K562 (cell line): ENCODE measurements at regions not wholly inside any gene's neighbourhood (a gene's known extent, or its start where the extent isn't known, plus 50 kb on each side); places are given as distances from the start of the nearest gene placed in this dataset.

ENCODE experiments used
- ATAC-seq: fragments of 200-7000 bp; cut with Tn5 transposase; 3 replicates; pipeline ENCODE4 v1.9.1; 2020; ENCODE audit warnings: moderate library complexity
- BruUV-seq: library from RNA; stranded (reverse); fragments of 400-500 nt; replicated peaks from 2 replicates; lab custom pipeline; 2021; lab: Mats Ljungman, UMichigan
- CTCF ChIA-PET: fragments of 300-600 bp; formaldehyde crosslinking; extraction: SDS; loops from one replicate; lab custom pipeline; 2021; ENCODE audit warnings: low intra/inter-chr PET ratio; lab: Yijun Ruan, JAX
- POLR2A ChIA-PET: fragments of 300-600, 350-650 bp; sonication (Branson Sonifier 250); formaldehyde crosslinking; extraction: SDS; loops from one replicate; lab custom pipeline; 2021; ENCODE audit warnings: antibody characterized with exemption, inconsistent platforms; lab: Yijun Ruan, JAX
- DNase-seq, 4 experiments: peaks; one replicate each; pipeline versions ENCODE4 v3.0.0 to v3.0.0-alpha.2; 2011 to 2018; ENCODE audit warnings: low spot score in 3 of 4, mixed read lengths in 3 of 4; ENCODE audit errors: extremely low read depth in 1 of 4
- FAIRE-seq: peaks from 2 replicates; lab custom pipeline; 2011; peaks lifted over from hg19 to GRCh38; lab: Jason Lieb, UNC
- H2AFZ ChIP-seq: 2 replicates; pipeline ENCODE4 v1.6.0; 2011; ENCODE audit warnings: low read depth, low read length, control low read depth, inconsistent platforms
- H3K27ac ChIP-seq: fragments of 200-600 bp; 3 replicates; pipeline ENCODE4 v1.8.0; 2011; ENCODE audit warnings: low read depth, mild to moderate bottlenecking, control low read depth, inconsistent platforms, low read length, moderate library complexity, mixed read lengths; ENCODE audit errors: extremely low read depth
- H3K27me3 ChIP-seq, 2 experiments: fragments of 300-600 bp in 1 of 2; 2 replicates in 1 of 2; 3 replicates in 1 of 2; pipeline versions ENCODE4 v1.6.0 to v1.8.0; 2011; ENCODE audit warnings: inconsistent platforms in 2 of 2, low read length in 2 of 2, mild to moderate bottlenecking in 1 of 2, mixed read lengths in 1 of 2, moderate library complexity in 1 of 2; ENCODE audit not compliant: control insufficient read depth in 2 of 2, insufficient read depth in 2 of 2
- H3K36me3 ChIP-seq: fragments of 300-600 bp; 3 replicates; pipeline ENCODE4 v1.8.0; 2011; ENCODE audit warnings: mild to moderate bottlenecking, low read length, inconsistent platforms; ENCODE audit not compliant: control insufficient read depth, insufficient read depth
- H3K4me1 ChIP-seq, 2 experiments: fragments of 200-600 bp in 1 of 2; replicated peaks in 1 of 2; 2 replicates in 1 of 2; 3 replicates in 1 of 2; pipeline versions ENCODE4 v1.5.1 to v1.8.0; 2011; ENCODE audit warnings: inconsistent platforms in 2 of 2, low read length in 2 of 2, mild to moderate bottlenecking in 1 of 2, mixed read lengths in 1 of 2, moderate library complexity in 1 of 2; ENCODE audit not compliant: control insufficient read depth in 2 of 2, insufficient read depth in 2 of 2
- H3K4me2 ChIP-seq: 2 replicates; pipeline ENCODE4 v1.6.1; 2011; ENCODE audit warnings: low read length, control low read depth, inconsistent platforms, mixed read lengths; ENCODE audit not compliant: insufficient read depth
- H3K4me3 ChIP-seq: fragments of 200-600 bp; sonication (generic), shearing (Covaris generic); 2 replicates; pipeline ENCODE4 v1.5.1; 2016; ENCODE audit warnings: control low read depth, inconsistent platforms
- H3K79me2 ChIP-seq: fragments of 200-600 bp; 3 replicates; pipeline ENCODE4 v1.8.0; 2011; ENCODE audit warnings: low read length, inconsistent platforms; ENCODE audit not compliant: control insufficient read depth, insufficient read depth
- H3K9ac ChIP-seq, 2 experiments: 2 replicates each; pipeline versions ENCODE4 v1.6.0 to v1.6.1; 2011; ENCODE audit warnings: low read depth in 2 of 2, low read length in 2 of 2, control low read depth in 1 of 2, inconsistent platforms in 1 of 2, mild to moderate bottlenecking in 1 of 2, mixed read lengths in 1 of 2; ENCODE audit not compliant: insufficient read depth in 1 of 2
- H3K9me1 ChIP-seq: one replicate; pipeline ENCODE4 v1.6.0; 2011; ENCODE audit warnings: inconsistent platforms, mild to moderate bottlenecking, low read length, moderate library complexity; ENCODE audit not compliant: control insufficient read depth, insufficient read depth
- H3K9me3 ChIP-seq: replicated peaks from 2 replicates; pipeline ENCODE4 v1.5.1; 2011; ENCODE audit warnings: low read depth, low read length, inconsistent platforms; ENCODE audit not compliant: control insufficient read depth, insufficient read depth
- H4K20me1 ChIP-seq: replicated peaks from 2 replicates; pipeline ENCODE4 v1.6.1; 2011; ENCODE audit warnings: low read length, inconsistent platforms, mixed read lengths; ENCODE audit not compliant: control insufficient read depth, insufficient read depth
- BACH1 ChIP-seq: fragments of 200-800 bp; sonication (Bioruptor generic); IDR thresholded peaks from 2 replicates; pipeline ENCODE4 v1.6.1; 2016; ENCODE audit warnings: missing genetic modification characterization, missing compliant biosample characterization
- GABPB1 ChIP-seq: sonication (generic); formaldehyde crosslinking; IDR thresholded peaks from 2 replicates; pipeline ENCODE4 v1.8.0; 2022; ENCODE audit warnings: mild to moderate bottlenecking, missing genetic modification reagents
- NFIC ChIP-seq: fragments of 450-650 bp; IDR thresholded peaks from 2 replicates; pipeline ENCODE4 v1.6.1; 2017; ENCODE audit warnings: mild to moderate bottlenecking, inconsistent platforms
- PHF8 ChIP-seq: fragments of 200-600 bp; sonication (generic); IDR thresholded peaks from 2 replicates; pipeline ENCODE4 v1.6.1; 2012; ENCODE audit warnings: mixed run types, mild to moderate bottlenecking, inconsistent platforms, low read length, moderate library complexity, borderline replicate concordance
- POLR3G ChIP-seq: IDR thresholded peaks from 2 replicates; pipeline ENCODE4 v1.6.1; 2011; ENCODE audit not compliant: insufficient read length, insufficient replicate concordance; ENCODE audit errors: extremely low read depth
- SMAD1 ChIP-seq: fragments of 150-350 bp; IDR thresholded peaks from 2 replicates; pipeline ENCODE4 v1.6.1; 2014; ENCODE audit warnings: low read length, low read depth; ENCODE audit not compliant: partially characterized antibody
- TAF7 ChIP-seq: fragments of 450-650 bp; IDR thresholded peaks from 2 replicates; pipeline ENCODE4 v1.6.1; 2016; ENCODE audit warnings: missing genetic modification characterization, missing compliant biosample characterization
- TCF7L2 ChIP-seq: fragments of 150-350 bp; IDR thresholded peaks from 2 replicates; pipeline ENCODE4 v1.6.1; 2016; ENCODE audit warnings: low read depth, mild to moderate bottlenecking, low read length, moderate library complexity
- ZFX ChIP-seq: sonication (generic); formaldehyde crosslinking; IDR thresholded peaks from 2 replicates; pipeline ENCODE4 v1.8.0; 2022; ENCODE audit warnings: mild to moderate bottlenecking, missing genetic modification reagents, moderate library complexity
- ZNF644 ChIP-seq: fragments of 200-800 bp; sonication (Bioruptor generic); IDR thresholded peaks from 2 replicates; pipeline ENCODE4 v1.6.1; 2016; ENCODE audit warnings: low read depth, missing genetic modification characterization, missing compliant biosample characterization
- ZNF778 ChIP-seq: fragments of 450-650 bp; formaldehyde crosslinking; IDR thresholded peaks from 2 replicates; pipeline ENCODE4 v1.4.0; 2020; ENCODE audit warnings: mild to moderate bottlenecking, moderate library complexity
- whole genome bisulfite sequencing: fragments of 100-300 bp; shearing (Covaris generic); methylation state at CpG from one replicate; pipeline ENCODE4 v1.1.6; 2016; ENCODE audit warnings: low coverage, mixed read lengths; ENCODE audit not compliant: insufficient coverage; ENCODE audit errors: missing lambda C conversion rate; 5-methylcytosine and 5-hydroxymethylcytosine counted together
- in situ Hi-C: fragments of 300-500 bp; cut with MboI; formaldehyde crosslinking; loops from 4 replicates; pipeline ENCODE4 v1.15.0; 2018; ENCODE audit warnings: inconsistent platforms, mixed read lengths
- intact Hi-C: fragments of 100-400 bp; cut with micrococcal nuclease; formaldehyde crosslinking; loops from 2 replicates; pipeline ENCODE4 v1.14.2; 2022
- TF ChIP-seq, protein P1 (sequence below): sonication (generic); formaldehyde crosslinking; IDR thresholded peaks from 2 replicates; pipeline ENCODE4 v1.8.0; 2022; ENCODE audit warnings: missing genetic modification reagents, mild to moderate bottlenecking, moderate library complexity, borderline replicate concordance

- intact Hi-C loops (no loop called here), in situ Hi-C loops (no loop called here)
- Histone ChIP-seq H3K27me3 (peaks cover 0 to 8% of the 10 kb centered on the region in 2 experiments; a peak in 3 of 5 replicates), H3K4me2 (no peak overlapping the region), H3K27ac (no peak overlapping the region), H3K4me3 (no peak overlapping the region), H4K20me1 (no peaks in the 10 kb centered on the region), H2AFZ (no peak overlapping the region), H3K36me3 (no peaks in the 10 kb centered on the region), H3K4me1 (no peaks in the 10 kb centered on the region), H3K79me2 (no peaks in the 10 kb centered on the region), H3K9me3 (0 out of 2 replicates have a peak, but pooled peaks cover 2% of the 10 kb centered on the region), H3K9ac (no peak overlapping the region), H3K9me1 (no peaks in the 10 kb centered on the region)
- WGBS, result 3% methylated on average over 8 of the region's 8 CpGs
- no peak for DNase-seq
- TF ChIP-seq NFIC (peak; percentile 44), PHF8 (no peak)
- CTCF ChIA-PET, result no interaction called here
- POLR2A ChIA-PET, result no interaction called here
- FAIRE-seq, result no peak
- ATAC-seq, result no peak
- no TSS peak for BruUV-seq
These were observed 142.9 kb upstream of the PCGF5 start for GRCh38 chr10:91077549-91078071.

DNA sequence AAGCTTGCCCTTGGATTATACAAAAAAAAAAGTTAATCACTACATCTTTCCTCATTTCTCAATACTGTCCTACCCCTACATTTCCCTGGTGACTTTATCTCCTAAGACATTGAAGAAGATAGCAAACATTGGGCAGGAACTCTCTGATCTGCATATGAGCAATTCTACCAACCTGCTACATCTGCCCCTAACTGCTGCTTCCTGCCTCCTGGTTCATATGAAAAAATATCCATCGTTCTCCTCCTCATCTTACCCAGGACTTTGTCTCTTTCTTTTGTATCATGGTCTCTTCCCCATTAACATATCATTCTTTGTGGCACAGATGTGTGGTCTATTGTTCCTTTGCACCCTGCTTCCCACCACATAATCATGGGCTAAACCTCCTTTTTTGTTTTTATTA is 139.7 kb upstream of the PCGF5 start:
- no peak overlapping the region for H2AFZ ChIP-seq
- H3K36me3 ChIP-seq, result no peaks in the 10 kb centered on the region
- no peaks in the 10 kb centered on the region for H3K9me1 ChIP-seq
- 0% methylated on average over 1 of the region's 1 CpG for WGBS
- no peak overlapping the region for H3K27ac ChIP-seq
- H3K4me1 ChIP-seq, result no peaks in the 10 kb centered on the region
- intact Hi-C loops (no loop called here), in situ Hi-C loops (no loop called here)
- peaks cover 0 to 5% of the 10 kb centered on the region in 2 experiments; a peak in 2 of 5 replicates for H3K27me3 ChIP-seq
- no peaks in the 10 kb centered on the region for H4K20me1 ChIP-seq
- DNase-seq, result no peak
- CTCF ChIA-PET, result no interaction called here
- no TSS peak for BruUV-seq
- H3K9me3 ChIP-seq, result peaks cover 2% of the 10 kb centered on the region; the same call in 1 of the 2 replicates
- no peak overlapping the region for H3K9ac ChIP-seq
- POLR2A ChIA-PET, result interaction anchor here (0.6 to 1.1 kb wide), 2 partner anchors 8 to 63 kb away, joined by 3 read pairs; no protein-coding TSS in a partner anchor
- no peak overlapping the region for H3K4me3 ChIP-seq
- ATAC-seq, result no peak
- no peak overlapping the region for H3K4me2 ChIP-seq
- FAIRE-seq, result no peak
- no peaks in the 10 kb centered on the region for H3K79me2 ChIP-seq
- no peak for TF ChIP-seq ZFX
- TF ChIP-seq TCF7L2, result no peak
- no peak for TF ChIP-seq BACH1 (tag)
- TF ChIP-seq TAF7, result no peak
- TF ChIP-seq ZNF778 (CRISPR knock-in tag), result no peak
- TF ChIP-seq POLR3G, result no peak
- TF ChIP-seq, protein P1, sequence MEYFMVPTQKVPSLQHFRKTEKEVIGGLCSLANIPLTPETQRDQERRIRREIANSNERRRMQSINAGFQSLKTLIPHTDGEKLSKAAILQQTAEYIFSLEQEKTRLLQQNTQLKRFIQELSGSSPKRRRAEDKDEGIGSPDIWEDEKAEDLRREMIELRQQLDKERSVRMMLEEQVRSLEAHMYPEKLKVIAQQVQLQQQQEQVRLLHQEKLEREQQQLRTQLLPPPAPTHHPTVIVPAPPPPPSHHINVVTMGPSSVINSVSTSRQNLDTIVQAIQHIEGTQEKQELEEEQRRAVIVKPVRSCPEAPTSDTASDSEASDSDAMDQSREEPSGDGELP, result no peak
- TF ChIP-seq SMAD1, result no peak
- no peak for TF ChIP-seq ZNF644 (tag)
- TF ChIP-seq GABPB1 (CRISPR knock-in tag), result no peak
